HG02678 (cell line): ENCODE measurements at regions not wholly inside any gene's neighbourhood (a gene's known extent, or its start where the extent isn't known, plus 50 kb on each side); places are given as distances from the start of the nearest gene placed in this dataset.
"Not testable (repeated sequence)": the region's sequence is repeated elsewhere in the genome, so short reads cannot be mapped to it uniquely, and the experiment has no call there.

Experiments used
- ATAC-seq: cut with Tn5 transposase; IDR thresholded peaks from one replicate; pipeline ENCODE4 v1.9.1; 2021; ENCODE audit warnings: mild to moderate bottlenecking, moderate library complexity; ENCODE audit not compliant: unreplicated experiment

DNA sequence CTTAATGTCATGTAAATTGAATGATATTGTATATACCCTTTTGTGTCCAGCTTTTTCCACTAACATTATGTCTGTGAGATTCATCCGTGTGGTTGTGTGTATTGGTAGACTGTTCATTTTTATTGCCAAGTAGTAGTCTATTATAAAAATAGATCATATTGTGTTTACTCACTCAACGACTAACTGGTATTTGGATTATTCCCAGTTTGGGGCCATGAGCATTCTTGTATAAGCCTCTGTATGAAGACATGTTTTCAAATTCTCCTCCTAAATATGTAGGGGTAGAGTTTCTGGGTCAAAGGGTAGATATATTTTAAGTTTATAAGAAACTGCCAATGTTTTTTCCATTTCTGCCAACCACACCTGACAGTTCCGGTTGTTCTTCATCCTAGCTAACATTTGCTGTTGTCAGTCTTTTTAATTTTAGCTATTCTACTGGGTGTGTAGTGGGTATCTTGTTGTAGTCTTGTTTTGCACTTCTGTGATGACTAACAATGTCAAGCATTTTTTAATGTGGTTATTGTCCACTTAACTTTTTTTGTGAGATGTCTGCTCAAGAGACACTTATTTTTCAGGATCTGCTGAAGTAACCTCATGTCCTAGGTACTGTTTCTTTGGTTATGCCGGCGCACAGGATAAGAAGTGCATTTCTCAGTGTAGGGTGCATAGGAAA, 93.2 kb downstream of the DACT1 start:
- no peak for ATAC-seq

DNA sequence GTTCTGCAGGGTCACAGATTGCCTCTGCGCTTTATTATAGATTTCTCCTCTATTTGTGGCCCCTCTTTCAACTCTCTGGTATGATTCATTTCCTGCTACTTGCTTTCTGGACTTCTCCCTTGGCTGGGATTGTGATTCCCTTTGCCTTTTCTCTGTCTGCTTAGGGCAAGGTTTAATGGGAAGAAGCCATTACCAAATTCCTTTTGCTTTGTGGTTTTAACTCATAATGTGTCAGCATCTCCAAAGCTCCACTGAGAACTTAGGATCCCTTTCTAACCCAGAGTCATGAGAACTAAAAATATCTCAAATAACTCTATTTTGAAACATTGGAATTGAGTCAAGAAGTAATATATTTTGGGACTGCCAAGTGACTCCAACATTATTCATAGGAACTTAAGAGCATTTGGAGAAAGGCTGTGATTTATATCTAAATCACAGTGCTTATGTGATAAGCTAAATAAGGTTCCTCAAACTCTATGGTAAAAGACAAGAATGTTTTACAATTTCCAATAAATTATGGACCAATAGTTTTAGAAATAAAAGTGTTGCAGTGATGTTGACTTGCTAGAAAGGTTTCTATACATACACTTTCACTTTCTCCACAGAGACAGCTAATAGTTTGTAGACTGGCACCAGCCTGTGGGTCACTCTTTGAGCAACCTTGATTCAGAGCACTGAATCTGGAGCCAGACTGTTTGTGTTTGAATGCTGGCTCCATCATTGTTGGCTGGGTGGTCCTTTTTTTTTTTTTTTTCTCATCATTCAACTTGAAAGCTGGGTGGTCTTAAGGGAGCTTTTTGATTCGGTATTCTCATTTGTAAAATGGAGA, 93.9 kb downstream of the DACT1 start:
- ATAC-seq: no peak

DNA sequence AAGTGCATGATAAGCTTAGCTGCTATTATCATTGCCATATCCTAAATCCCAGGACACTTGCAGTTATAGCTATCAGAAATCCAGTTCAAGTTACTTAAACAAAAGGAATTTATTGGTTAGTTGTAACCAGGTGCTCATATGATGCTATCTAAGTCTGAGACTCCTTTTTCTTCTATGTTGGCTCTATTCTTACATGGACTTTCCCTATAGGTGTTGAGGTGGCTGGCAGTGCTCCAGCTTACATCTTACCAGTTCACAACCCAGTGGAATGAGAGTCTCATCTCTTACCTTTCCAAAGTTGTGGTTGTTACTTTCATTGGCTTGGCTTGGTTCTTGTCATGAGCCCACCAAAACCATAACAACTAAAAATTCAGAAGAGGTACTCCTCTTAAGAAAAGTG, 94.6 kb downstream of the DACT1 start:
- ATAC-seq: no peak

DNA sequence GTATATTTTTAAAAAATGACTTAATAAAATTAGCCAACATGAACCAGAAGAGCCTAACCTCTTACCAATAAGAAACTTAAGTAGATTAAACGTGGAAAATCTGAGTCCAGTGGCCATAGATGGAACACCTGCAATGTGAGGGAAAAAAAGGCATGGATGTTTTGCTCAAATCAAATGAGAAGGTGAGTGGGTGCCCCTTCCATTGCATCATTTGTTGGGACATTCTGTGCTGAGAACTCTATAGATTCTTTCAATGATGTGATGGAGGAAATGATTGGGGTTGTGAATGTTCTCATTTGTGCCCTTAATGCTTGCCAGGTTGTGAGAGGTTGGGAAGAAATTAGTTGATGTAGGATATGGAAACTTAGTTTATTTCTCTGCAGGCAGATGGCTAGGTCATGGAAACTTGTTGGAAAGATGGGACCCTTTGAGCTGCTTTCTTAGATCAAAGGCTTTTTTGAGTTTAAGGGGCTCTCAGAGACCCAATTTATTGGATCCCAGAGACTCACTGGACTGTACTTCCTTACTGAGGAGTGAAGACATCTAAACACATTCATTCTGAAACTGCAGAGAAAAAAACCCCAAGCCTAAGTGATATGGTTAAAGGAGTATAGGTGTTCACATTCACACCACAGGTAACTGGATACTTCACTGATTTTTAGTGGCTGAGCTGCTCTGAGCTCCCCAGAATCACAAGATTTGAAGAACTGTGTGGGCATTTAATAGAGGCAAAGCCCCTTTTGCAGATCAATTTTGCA, 95.9 kb downstream of the DACT1 start:
- peak; percentile 68 for ATAC-seq

- ATAC-seq: no peak
Observed at GRCh38 chr14:58735596-58735995, 97.8 kb downstream of the DACT1 start.

GRCh38 chr14:58736606-58737005, 98.8 kb downstream of the DACT1 start:
- no peak for ATAC-seq

DNA sequence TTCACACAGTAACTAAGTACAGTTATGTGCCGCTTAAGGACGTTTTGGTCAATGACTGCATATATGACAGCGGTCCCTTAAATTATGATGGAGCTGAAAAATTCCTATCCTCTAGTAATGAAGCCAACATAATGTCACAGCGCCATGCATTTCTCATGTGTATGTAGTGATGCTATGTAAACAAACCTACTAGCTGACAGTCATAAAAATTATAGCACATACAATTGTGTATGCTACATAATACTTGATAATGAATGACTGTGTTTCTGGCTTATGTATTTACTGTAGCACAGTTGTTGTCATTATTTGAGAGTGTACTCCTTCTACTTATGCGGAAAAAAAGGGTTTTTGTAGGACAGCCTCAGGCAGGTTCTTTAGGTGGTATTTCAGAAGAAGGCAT, 99.7 kb downstream of the DACT1 start:
- no peak for ATAC-seq

- no peak for ATAC-seq
Observed at GRCh38 chr14:58738189-58738836, 100.6 kb downstream of the DACT1 start.

- ATAC-seq: no peak
Observed at GRCh38 chr14:58738876-58739275, 101.1 kb downstream of the DACT1 start.

DNA sequence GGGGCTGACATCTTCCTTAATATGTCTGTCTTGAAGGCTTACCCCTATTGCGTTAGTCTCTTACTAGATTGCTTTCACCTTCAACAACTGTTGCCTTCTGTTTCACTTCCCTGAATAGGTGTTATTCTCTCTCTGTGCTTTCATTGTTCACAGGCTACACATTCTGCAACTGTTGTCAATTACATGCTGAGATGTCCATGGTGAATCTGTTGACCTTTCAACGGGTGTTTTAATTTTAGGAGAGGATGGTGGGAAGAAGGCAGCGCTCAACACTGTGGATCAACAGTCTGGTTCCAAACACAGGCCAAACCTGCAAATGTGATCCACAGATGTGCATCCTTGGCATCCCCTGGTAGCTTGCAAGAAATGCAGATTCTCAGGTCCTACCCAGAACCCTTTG, 101.9 kb downstream of the DACT1 start:
- ATAC-seq: peak; percentile 87

GRCh38 chr14:58740379-58740935, 102.7 kb downstream of the DACT1 start:
- no peak for ATAC-seq

DNA sequence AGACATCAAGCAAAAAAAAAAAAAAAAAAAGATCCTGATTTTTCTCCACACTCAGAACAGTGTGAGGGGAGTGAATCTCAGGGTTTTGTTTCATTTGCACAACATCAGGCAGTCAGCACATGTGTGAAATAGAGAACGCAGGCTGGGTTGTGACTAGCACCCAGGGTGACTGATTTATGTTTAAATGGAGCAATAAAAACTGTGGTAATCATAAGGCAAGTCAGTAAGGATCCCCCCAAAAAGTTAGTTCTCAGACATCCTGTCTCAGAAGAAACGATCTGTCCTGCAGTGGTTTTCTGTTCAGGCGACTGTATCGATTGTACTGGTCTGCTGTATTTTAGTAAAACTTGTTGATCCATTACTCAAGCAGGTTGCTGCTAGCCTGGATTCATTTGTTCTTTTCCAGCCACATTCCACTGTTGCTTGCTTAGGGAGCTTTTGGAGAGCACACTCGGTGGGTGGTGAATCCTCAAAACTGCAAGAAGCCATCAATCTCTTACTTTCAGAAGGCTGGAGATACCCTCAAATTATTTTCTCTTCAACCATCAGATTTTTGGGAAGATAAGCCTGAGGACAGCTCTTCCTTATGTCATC, 107.1 kb downstream of the DACT1 start:
- no peak for ATAC-seq

DNA sequence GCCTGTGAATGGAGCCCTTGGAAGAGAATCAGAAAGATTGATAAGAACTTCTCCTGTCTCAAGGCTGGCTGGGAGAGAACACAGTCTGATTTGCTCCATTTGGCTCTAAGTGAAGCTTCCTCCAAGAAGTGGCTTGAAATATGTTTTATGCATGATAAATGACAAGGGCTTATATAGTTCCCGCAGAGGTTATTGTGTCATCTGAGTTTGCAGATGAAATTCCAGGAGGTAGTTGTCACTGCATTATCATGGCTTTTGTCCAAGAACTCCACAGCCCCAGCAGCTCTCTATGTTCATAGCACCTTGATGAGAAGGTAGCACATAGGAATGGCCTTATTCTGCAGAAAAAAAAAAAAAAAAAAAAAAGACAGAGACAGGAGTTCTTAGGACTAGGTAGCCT, 108.5 kb downstream of the DACT1 start:
- ATAC-seq: no peak

- ATAC-seq: no peak
Observed at GRCh38 chr14:58746701-58747100, 108.9 kb downstream of the DACT1 start.

DNA sequence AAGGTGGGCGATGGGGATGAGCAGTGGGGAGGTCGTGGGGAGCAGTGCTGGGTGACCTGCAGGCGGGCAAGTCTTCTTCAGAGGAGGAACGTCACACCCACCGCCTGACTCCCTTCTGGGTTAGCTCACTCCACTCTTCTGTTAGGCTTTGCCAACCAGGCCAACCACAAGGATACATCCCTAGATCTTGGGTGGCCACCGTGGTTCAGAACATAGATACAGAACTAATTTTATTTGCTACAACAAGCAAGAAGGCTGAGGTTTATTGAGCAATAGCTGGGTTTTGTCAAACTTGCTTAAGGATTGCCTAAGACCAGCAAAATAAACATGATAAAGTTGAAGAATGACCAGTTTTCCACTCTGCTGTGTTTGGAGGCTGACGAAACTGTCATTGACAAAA, 109.4 kb downstream of the DACT1 start:
- no peak for ATAC-seq

DNA sequence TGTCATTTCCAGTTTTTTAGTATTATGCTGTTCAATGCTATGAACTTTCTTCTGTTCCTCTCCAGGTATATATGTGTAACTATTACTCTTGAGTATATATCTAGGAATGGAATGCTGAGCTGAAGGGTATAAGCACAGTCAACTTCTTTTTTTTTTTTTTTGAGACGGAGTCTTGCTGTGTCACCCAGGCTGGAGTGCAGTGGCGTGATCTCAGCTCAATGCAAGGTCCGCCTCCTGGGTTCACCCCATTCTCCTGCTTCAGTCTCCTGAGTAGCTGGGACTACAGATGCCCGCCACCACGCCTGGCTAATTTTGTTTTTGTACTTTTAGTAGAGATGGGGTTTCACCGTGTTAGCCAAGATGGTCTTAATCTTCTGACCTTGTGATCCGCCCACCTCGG, 110.5 kb downstream of the DACT1 start:
- ATAC-seq: not testable (repeated sequence)

DNA sequence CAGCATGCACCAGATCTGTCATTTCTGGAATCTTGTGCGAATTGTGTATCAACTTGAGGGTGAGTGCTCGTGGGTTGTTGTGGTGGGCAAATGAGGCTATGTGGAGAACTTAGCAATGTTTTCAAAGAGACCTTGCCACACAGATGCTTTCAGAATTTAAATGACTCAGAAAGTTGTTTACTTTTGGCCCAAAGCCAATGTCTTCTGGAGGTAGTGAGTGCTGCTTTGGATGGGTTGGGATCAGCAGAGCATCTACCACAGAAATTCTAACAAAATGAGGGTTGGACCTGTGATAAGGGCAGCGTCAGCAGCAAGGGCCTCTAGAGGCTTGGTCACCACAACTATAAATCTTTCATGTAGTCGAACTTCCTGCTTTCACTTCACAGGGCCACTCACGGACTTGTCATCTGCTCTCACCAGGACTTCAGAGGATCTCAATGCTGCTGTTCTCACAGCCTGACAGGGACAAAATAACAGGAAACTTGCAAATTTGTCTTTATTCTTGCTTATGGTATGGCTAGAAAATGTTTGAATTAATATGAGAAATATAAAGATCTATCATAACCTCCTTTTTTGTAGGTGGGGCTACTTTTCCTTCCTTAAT, 111.4 kb downstream of the DACT1 start:
- ATAC-seq: peak; percentile 92

GRCh38 chr14:58750321-58751269, 112.8 kb downstream of the DACT1 start:
- ATAC-seq: no peak

DNA sequence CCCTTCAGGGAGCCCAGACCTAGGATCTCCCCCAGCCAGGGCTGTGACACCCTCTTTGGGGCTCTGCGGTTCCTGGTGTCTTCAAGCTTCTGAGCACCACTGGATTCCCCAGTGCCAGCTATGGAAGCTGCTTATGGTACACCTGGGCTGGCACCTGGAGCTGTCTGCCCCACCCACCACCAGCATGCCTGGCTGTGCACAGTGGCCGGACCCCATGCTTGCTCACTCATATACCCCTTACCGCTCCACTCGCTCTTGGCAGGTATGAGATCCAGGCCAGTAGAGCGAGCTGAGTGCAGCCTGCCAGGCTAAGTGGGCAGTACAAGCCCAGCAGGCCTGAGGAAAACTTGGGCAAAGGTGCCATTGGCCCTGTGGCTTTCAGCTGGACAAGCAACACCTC, 114.0 kb downstream of the DACT1 start:
- no peak for ATAC-seq
